GM13977 (cell line): ENCODE measurements at regions not wholly inside any gene's neighbourhood (a gene's known extent, or its start where the extent isn't known, plus 50 kb on each side); places are given as distances from the start of the nearest gene placed in this dataset.

ENCODE experiments used
- DNase-seq: peaks from one replicate; pipeline ENCODE4 v3.0.0; 2012; ENCODE audit warnings: low spot score
- in situ Hi-C: fragments of 300-500 bp; cut with MboI; formaldehyde crosslinking; loops from one replicate; pipeline ENCODE4 v1.12.0; 2022; ENCODE audit warnings: low sequenced_read_pairs, low pct_unique_long_range_greater_than_20kb, mixed read lengths, inconsistent platforms; ENCODE audit not compliant: unreplicated experiment
- TF ChIP-seq, protein P1 (sequence below): IDR thresholded peaks from 2 replicates; pipeline ENCODE4 v1.5.1; 2012; ENCODE audit warnings: mild to moderate bottlenecking, control low read depth; ENCODE audit not compliant: insufficient read depth; ENCODE audit errors: extremely low read depth, missing control alignments

- TF ChIP-seq, protein P1, sequence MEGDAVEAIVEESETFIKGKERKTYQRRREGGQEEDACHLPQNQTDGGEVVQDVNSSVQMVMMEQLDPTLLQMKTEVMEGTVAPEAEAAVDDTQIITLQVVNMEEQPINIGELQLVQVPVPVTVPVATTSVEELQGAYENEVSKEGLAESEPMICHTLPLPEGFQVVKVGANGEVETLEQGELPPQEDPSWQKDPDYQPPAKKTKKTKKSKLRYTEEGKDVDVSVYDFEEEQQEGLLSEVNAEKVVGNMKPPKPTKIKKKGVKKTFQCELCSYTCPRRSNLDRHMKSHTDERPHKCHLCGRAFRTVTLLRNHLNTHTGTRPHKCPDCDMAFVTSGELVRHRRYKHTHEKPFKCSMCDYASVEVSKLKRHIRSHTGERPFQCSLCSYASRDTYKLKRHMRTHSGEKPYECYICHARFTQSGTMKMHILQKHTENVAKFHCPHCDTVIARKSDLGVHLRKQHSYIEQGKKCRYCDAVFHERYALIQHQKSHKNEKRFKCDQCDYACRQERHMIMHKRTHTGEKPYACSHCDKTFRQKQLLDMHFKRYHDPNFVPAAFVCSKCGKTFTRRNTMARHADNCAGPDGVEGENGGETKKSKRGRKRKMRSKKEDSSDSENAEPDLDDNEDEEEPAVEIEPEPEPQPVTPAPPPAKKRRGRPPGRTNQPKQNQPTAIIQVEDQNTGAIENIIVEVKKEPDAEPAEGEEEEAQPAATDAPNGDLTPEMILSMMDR, result no peak
- DNase-seq, result no peak
- in situ Hi-C loops, result no loop called here
Observed at GRCh38 chr12:20181416-20182180, 186.7 kb upstream of the PDE3A start.

- TF ChIP-seq, protein P1, result no peak
- in situ Hi-C loops, result no loop called here
- no peak for DNase-seq
Observed at GRCh38 chr12:20183563-20183962, 184.8 kb upstream of the PDE3A start.

DNA sequence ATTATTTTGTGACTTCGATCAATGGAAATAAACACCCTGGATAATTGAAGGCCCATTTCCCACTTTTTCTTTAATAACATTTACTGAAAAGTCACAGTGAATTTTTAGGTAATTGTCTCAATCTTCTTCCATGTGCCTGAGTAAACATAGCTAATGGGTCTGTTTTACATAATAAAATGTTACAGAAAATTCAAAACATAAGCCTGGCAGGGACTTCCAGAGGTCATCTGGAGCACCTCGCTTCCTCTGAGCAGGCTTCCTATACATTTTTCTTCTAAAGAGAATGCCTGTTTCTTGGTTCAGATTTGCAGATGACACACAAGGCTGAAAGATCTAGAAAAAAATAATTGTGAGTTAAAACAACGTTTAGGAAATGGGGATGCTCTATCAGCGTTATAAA lies 183.8 kb upstream of the PDE3A start:
- DNase-seq, result no peak
- in situ Hi-C loops, result no loop called here
- TF ChIP-seq, protein P1, result no peak

- DNase-seq, result no peak
- in situ Hi-C loops, result no loop called here
- TF ChIP-seq, protein P1, result no peak
Observed at GRCh38 chr12:20187456-20187855, 180.9 kb upstream of the PDE3A start.

DNA sequence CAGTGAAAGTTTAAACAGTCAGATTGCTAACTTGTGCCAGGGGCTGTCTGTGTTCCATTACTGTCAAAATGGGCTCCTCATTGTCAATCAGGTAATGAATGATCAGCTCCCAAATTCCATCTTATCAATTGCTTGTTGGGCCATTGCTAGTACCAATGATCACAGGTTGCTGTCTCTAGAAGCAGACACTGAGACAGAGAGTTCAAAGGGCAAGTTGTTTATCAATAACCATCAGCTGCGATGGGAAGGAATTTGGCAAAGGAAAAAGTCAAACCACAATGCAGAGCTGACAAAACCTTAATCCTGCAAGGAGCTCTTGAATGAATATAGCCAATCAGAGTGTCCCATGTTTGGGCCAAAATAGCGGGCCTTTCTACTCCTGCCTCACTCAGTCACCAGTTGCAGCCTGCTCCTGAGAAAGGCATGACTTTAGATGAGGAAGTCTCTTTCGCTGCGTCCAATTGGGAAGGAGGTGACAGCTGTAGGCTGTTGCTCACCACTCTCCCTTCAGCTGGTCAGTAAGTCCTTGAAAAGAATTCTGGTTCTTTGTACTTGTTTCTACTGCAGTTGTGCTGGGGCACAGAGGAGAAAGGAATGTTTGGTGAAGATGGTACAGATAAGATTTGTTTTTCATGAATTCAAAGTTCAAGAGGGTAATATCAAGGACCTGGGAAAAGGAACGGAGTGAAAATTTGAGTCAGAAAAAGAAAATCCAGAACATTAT lies 179.2 kb upstream of the PDE3A start:
- no peak for DNase-seq
- TF ChIP-seq, protein P1, result no peak
- in situ Hi-C loops, result no loop called here

GRCh38 chr12:20189767-20190166 lies 178.6 kb upstream of the PDE3A start:
- DNase-seq, result no peak
- TF ChIP-seq, protein P1, result no peak
- in situ Hi-C loops, result no loop called here
